ENCODE measurements at regions not wholly inside any gene's neighbourhood (a gene's known extent, or its start where the extent isn't known, plus 50 kb on each side); places are given as distances from the start of the nearest gene placed in this dataset.

DNA sequence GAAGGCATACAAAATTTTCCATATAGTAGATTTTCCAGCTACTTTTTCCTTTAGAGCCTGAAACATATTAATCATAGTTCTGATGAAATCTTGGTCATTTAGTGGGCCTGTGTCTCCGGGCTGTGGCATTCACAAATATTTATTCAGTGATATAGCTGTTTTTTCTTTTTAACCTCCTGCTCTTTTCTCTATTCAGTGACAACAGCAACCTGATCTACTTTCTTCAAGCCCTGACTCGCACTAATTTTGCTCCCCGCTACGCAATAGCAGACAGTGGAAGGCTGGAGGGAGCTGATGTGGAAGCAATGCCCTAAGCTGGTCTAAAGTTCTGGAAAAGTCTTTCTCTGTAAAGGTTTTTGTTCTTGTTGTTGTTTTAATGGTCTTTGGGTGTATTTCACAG is 289.7 kb downstream of the SLITRK6 start:
- TF ChIP-seq, protein P1, sequence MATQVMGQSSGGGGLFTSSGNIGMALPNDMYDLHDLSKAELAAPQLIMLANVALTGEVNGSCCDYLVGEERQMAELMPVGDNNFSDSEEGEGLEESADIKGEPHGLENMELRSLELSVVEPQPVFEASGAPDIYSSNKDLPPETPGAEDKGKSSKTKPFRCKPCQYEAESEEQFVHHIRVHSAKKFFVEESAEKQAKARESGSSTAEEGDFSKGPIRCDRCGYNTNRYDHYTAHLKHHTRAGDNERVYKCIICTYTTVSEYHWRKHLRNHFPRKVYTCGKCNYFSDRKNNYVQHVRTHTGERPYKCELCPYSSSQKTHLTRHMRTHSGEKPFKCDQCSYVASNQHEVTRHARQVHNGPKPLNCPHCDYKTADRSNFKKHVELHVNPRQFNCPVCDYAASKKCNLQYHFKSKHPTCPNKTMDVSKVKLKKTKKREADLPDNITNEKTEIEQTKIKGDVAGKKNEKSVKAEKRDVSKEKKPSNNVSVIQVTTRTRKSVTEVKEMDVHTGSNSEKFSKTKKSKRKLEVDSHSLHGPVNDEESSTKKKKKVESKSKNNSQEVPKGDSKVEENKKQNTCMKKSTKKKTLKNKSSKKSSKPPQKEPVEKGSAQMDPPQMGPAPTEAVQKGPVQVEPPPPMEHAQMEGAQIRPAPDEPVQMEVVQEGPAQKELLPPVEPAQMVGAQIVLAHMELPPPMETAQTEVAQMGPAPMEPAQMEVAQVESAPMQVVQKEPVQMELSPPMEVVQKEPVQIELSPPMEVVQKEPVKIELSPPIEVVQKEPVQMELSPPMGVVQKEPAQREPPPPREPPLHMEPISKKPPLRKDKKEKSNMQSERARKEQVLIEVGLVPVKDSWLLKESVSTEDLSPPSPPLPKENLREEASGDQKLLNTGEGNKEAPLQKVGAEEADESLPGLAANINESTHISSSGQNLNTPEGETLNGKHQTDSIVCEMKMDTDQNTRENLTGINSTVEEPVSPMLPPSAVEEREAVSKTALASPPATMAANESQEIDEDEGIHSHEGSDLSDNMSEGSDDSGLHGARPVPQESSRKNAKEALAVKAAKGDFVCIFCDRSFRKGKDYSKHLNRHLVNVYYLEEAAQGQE (IDR thresholded peaks at IDR 0.05; ENCODE audit: insufficient read depth in 1 of 2, low read depth in 2 of 2, low read length in 2 of 2) = no peak
- no peak for TF ChIP-seq SIN3A (IDR thresholded peaks at IDR 0.05; ENCODE audit: borderline replicate concordance, insufficient read depth, low read length)
- TF ChIP-seq POLR2AphosphoS5 (IDR thresholded peaks at IDR 0.05; ENCODE audit: low read depth, low read length) = no peak
